H9 (cell line): ENCODE measurements at regions not wholly inside any gene's neighbourhood (a gene's known extent, or its start where the extent isn't known, plus 50 kb on each side); places are given as distances from the start of the nearest gene placed in this dataset.
"Not testable (repeated sequence)": the region's sequence is repeated elsewhere in the genome, so short reads cannot be mapped to it uniquely, and the experiment has no call there.

Experiments used
- DNase-seq: peaks from one replicate; pipeline ENCODE4 v3.0.0-alpha.2; 2017
- H2AFZ ChIP-seq: one replicate; pipeline ENCODE4 v1.6.1; 2013; ENCODE audit warnings: mild to moderate bottlenecking, low read length, control low read depth, moderate library complexity
- H2AK5ac ChIP-seq: 2 replicates; pipeline ENCODE4 v1.6.1; 2013; ENCODE audit warnings: low read length, control low read depth, mixed read lengths; ENCODE audit not compliant: insufficient read length
- H2BK120ac ChIP-seq: one replicate; pipeline ENCODE4 v1.6.1; 2013; ENCODE audit warnings: low read depth, mild to moderate bottlenecking, low read length, control low read depth, inconsistent platforms; ENCODE audit not compliant: poor library complexity, severe bottlenecking
- H2BK12ac ChIP-seq: 2 replicates; pipeline ENCODE4 v1.6.1; 2013; ENCODE audit warnings: low read length, control low read depth, mixed read lengths, low read depth; ENCODE audit not compliant: insufficient read length
- H2BK15ac ChIP-seq: 2 replicates; pipeline ENCODE4 v1.6.1; 2013; ENCODE audit warnings: low read depth, low read length, control low read depth
- H2BK20ac ChIP-seq: one replicate; pipeline ENCODE4 v1.6.1; 2013; ENCODE audit warnings: low read depth, mild to moderate bottlenecking, low read length, control low read depth, inconsistent platforms; ENCODE audit not compliant: poor library complexity, severe bottlenecking
- H2BK5ac ChIP-seq: 2 replicates; pipeline ENCODE4 v1.6.1; 2013; ENCODE audit warnings: low read length, control low read depth, mixed read lengths; ENCODE audit not compliant: insufficient read length
- H3K14ac ChIP-seq: 2 replicates; pipeline ENCODE4 v1.6.1; 2013; ENCODE audit warnings: low read length, control low read depth; ENCODE audit not compliant: insufficient read depth
- H3K18ac ChIP-seq: 2 replicates; pipeline ENCODE4 v1.6.1; 2013; ENCODE audit warnings: low read depth, mild to moderate bottlenecking, mixed read lengths, low read length, control low read depth; ENCODE audit not compliant: insufficient read length
- H3K23ac ChIP-seq: 2 replicates; pipeline ENCODE4 v1.6.1; 2013; ENCODE audit warnings: low read length, control low read depth, mixed read lengths, low read depth; ENCODE audit not compliant: insufficient read length
- H3K23me2 ChIP-seq: 2 replicates; pipeline ENCODE4 v1.6.1; 2013; ENCODE audit warnings: low read depth, mild to moderate bottlenecking, mixed read lengths, low read length, control low read depth; ENCODE audit not compliant: insufficient read length, poor library complexity, severe bottlenecking
- H3K27ac ChIP-seq: 2 replicates; pipeline ENCODE4 v1.5.1; 2013; ENCODE audit warnings: low read length, control low read depth, mixed read lengths, low read depth; ENCODE audit not compliant: insufficient read length
- H3K27me3 ChIP-seq: 2 replicates; pipeline ENCODE4 v1.6.1; 2013; ENCODE audit warnings: low read length, control low read depth, inconsistent platforms; ENCODE audit not compliant: insufficient read depth
- H3K4ac ChIP-seq: 2 replicates; pipeline ENCODE4 v1.6.1; 2013; ENCODE audit warnings: low read depth, mild to moderate bottlenecking, control low read depth, inconsistent platforms, low read length, moderate library complexity
- H3K4me1 ChIP-seq: 2 replicates; pipeline ENCODE4 v1.6.1; 2013; ENCODE audit warnings: low read length, control low read depth, inconsistent platforms; ENCODE audit not compliant: insufficient read depth
- H3K4me2 ChIP-seq: 2 replicates; pipeline ENCODE4 v1.6.1; 2013; ENCODE audit warnings: low read length, control low read depth, mixed read lengths; ENCODE audit not compliant: insufficient read length, insufficient read depth
- H3K56ac ChIP-seq: 2 replicates; pipeline ENCODE4 v1.6.1; 2013; ENCODE audit warnings: low read depth, mild to moderate bottlenecking, mixed read lengths, low read length, control low read depth; ENCODE audit not compliant: insufficient read length
- H3K79me1 ChIP-seq: 2 replicates; pipeline ENCODE4 v1.6.1; 2013; ENCODE audit warnings: low read depth, mild to moderate bottlenecking, moderate library complexity, low read length, control low read depth, inconsistent platforms; ENCODE audit not compliant: insufficient read depth, poor library complexity, severe bottlenecking
- H3K79me2 ChIP-seq: 2 replicates; pipeline ENCODE4 v1.6.1; 2013; ENCODE audit warnings: low read length, control low read depth, inconsistent platforms; ENCODE audit not compliant: insufficient read depth
- H3K9ac ChIP-seq: 2 replicates; pipeline ENCODE4 v1.6.1; 2013; ENCODE audit warnings: low read length, control low read depth, mixed read lengths; ENCODE audit not compliant: insufficient read length; ENCODE audit errors: extremely low read depth
- H3K9me3 ChIP-seq: one replicate; pipeline ENCODE4 v1.6.1; 2013; ENCODE audit warnings: low read depth, low read length, inconsistent platforms; ENCODE audit not compliant: control insufficient read depth
- H3T11ph ChIP-seq: one replicate; pipeline ENCODE4 v1.6.1; 2013; ENCODE audit warnings: mild to moderate bottlenecking, low read length, control low read depth, inconsistent platforms
- H4K20me1 ChIP-seq: one replicate; pipeline ENCODE4 v1.6.1; 2013; ENCODE audit not compliant: control insufficient read depth, insufficient read length, insufficient read depth
- H4K5ac ChIP-seq: 2 replicates; pipeline ENCODE4 v1.6.1; 2013; ENCODE audit warnings: low read depth, mild to moderate bottlenecking, mixed read lengths, low read length, control low read depth; ENCODE audit not compliant: insufficient read length
- H4K8ac ChIP-seq: replicated peaks from 2 replicates; pipeline ENCODE4 v1.6.1; 2013; ENCODE audit warnings: low read length, control low read depth, mixed read lengths, low read depth; ENCODE audit not compliant: insufficient read length
- H4K91ac ChIP-seq: 2 replicates; pipeline ENCODE4 v1.6.1; 2013; ENCODE audit warnings: low read depth, mild to moderate bottlenecking, moderate library complexity, mixed read lengths, low read length, control low read depth; ENCODE audit not compliant: insufficient read length
- H3K27ac Mint-ChIP-seq, 3 experiments: 2 replicates in 2 of 3; 3 replicates in 1 of 3; pipeline ENCODE4 v1.8.0; 2020 to 2021; ENCODE audit warnings: mixed read lengths in 3 of 3, mild to moderate bottlenecking in 1 of 3, moderate library complexity in 1 of 3
- H3K27me3 Mint-ChIP-seq: 2 replicates; pipeline ENCODE4 v1.8.0; 2021; ENCODE audit warnings: low read depth, mild to moderate bottlenecking, moderate library complexity, mixed read lengths
- H3K36me3 Mint-ChIP-seq, 3 experiments: 2 replicates in 2 of 3; 3 replicates in 1 of 3; pipeline ENCODE4 v1.8.0; 2020 to 2021; ENCODE audit warnings: low read depth in 3 of 3, mixed read lengths in 3 of 3; ENCODE audit not compliant: insufficient read depth in 1 of 3
- H3K4me1 Mint-ChIP-seq, 2 experiments: 2 replicates each; pipeline ENCODE4 v1.8.0; 2020; ENCODE audit warnings: mixed read lengths in 2 of 2
- H3K4me3 Mint-ChIP-seq, 2 experiments: 2 replicates in 1 of 2; 3 replicates in 1 of 2; pipeline ENCODE4 v1.8.0; 2020 to 2021; ENCODE audit warnings: mild to moderate bottlenecking in 2 of 2, mixed read lengths in 2 of 2, moderate library complexity in 1 of 2
- H3K9me3 Mint-ChIP-seq, 2 experiments: 2 replicates in 1 of 2; 3 replicates in 1 of 2; pipeline ENCODE4 v1.8.0; 2020; ENCODE audit warnings: mild to moderate bottlenecking in 2 of 2, mixed read lengths in 2 of 2, moderate library complexity in 1 of 2
- WGBS: extraction: QIAGEN DNeasy Blood & Tissue Kit; methylation state at CpG from one replicate; pipeline ENCODE4 v1.1.7; 2013; ENCODE audit warnings: missing lambda C conversion rate, low lambda C conversion rate, mixed read lengths; ENCODE audit not compliant: insufficient read length; ENCODE audit errors: extremely low coverage; 5-methylcytosine and 5-hydroxymethylcytosine counted together

DNA sequence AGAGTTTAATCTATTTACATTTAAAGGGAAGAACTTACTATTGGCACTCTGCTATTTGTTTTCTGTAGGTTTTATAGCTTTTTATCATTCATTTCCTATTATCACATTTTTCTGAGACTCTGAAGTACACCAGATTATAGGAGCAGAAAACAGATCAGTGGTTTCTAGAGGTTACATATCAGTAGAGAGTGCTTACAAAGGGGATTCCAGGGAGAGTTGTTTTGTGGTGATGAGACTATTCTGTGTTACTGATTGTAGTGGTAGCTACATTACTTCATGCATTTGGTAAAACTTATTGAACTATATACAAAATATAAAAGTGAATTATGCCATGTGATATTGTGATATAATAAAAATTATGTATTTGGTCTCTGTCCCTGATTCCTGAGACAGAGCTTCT is 259.2 kb downstream of the SPATA31A6 start:
- H2AK5ac ChIP-seq, H3K9me3 ChIP-seq, H3K56ac ChIP-seq, H3K4me1 ChIP-seq, H3K27ac Mint-ChIP-seq, H3K18ac ChIP-seq, H3K23ac ChIP-seq, H2BK5ac ChIP-seq, H4K20me1 ChIP-seq, H3K14ac ChIP-seq, H3K27me3 Mint-ChIP-seq, H3T11ph ChIP-seq, H4K5ac ChIP-seq, H3K36me3 Mint-ChIP-seq, H3K4me2 ChIP-seq, H2BK15ac ChIP-seq, H2BK120ac ChIP-seq, H3K4ac ChIP-seq, DNase-seq, H3K23me2 ChIP-seq, H3K79me2 ChIP-seq, H4K91ac ChIP-seq, H3K27me3 ChIP-seq, H3K79me1 ChIP-seq, H3K4me1 Mint-ChIP-seq, H3K9ac ChIP-seq, H2BK20ac ChIP-seq, H2AFZ ChIP-seq, H3K4me3 Mint-ChIP-seq, H3K9me3 Mint-ChIP-seq, H4K8ac ChIP-seq, H3K27ac ChIP-seq, H2BK12ac ChIP-seq: not testable (repeated sequence)

DNA sequence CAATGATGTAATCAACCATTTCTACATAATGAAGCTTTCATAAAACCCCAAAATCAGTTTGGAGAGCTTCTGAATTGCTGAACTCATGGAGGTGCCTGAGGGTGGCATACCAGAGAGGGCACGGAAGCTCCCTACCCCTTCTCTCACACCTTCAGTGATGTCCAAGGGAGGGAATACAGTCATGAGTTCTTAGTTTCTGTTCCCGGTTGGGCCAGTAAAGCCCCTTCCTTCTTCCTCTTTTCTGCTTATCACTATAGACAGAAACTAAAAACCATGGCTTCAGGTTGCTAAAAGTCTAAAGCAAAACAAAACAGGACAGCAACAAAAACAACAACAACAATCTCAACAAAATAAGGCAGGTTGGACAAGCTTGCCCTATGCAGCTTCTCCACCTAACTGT is 260.0 kb downstream of the SPATA31A6 start:
- H3K27ac Mint-ChIP-seq, result not testable (repeated sequence)

DNA sequence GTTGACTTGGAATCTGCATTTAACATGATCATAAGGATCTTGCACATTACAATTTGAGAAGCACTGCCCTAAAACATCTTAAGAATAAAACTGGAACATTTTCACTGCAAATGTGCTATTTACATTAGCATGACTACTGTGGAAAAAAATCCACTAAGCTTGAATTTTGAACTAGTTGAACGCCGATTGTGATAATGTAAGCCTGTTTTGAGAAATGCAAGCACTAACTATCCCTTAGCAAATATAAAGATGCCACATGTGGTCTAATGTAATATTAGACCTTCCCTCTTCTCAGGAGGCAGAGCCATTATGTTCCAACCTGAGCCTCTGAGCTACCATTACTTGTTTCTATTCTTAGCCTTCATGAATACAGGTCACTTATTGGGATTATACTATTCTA is 278.0 kb downstream of the SPATA31A6 start:
- H2BK5ac ChIP-seq, H3K79me2 ChIP-seq, H3K36me3 Mint-ChIP-seq, H2AFZ ChIP-seq, H3K9ac ChIP-seq, H3K4me3 Mint-ChIP-seq, H3K4me1 Mint-ChIP-seq, H3K4me2 ChIP-seq, H3K9me3 ChIP-seq, H3K9me3 Mint-ChIP-seq, H3K56ac ChIP-seq, H3T11ph ChIP-seq, H4K20me1 ChIP-seq, H4K91ac ChIP-seq, H3K4me1 ChIP-seq, H2BK12ac ChIP-seq, H3K79me1 ChIP-seq, H3K4ac ChIP-seq, H2BK20ac ChIP-seq, H4K8ac ChIP-seq, H2AK5ac ChIP-seq, H4K5ac ChIP-seq, H3K27ac Mint-ChIP-seq, H3K23ac ChIP-seq, H3K23me2 ChIP-seq, H3K18ac ChIP-seq, H3K27me3 ChIP-seq, H3K14ac ChIP-seq, H2BK120ac ChIP-seq, H3K27ac ChIP-seq, DNase-seq, H2BK15ac ChIP-seq: not testable (repeated sequence)
- H3K27me3 Mint-ChIP-seq, result peaks cover 14% of the 10 kb centered on the region
- no CpG with 5 or more reads among the region's 2 CpGs for WGBS

More for the DNA sequence above, 260.0 kb downstream of the SPATA31A6 start:
- H3K9me3 ChIP-seq, H3T11ph ChIP-seq, H3K27me3 ChIP-seq, H3K23me2 ChIP-seq, H4K8ac ChIP-seq, H3K9me3 Mint-ChIP-seq, H3K4me2 ChIP-seq, H3K36me3 Mint-ChIP-seq, H3K9ac ChIP-seq, H2BK5ac ChIP-seq, DNase-seq, H3K4ac ChIP-seq, H4K91ac ChIP-seq, H4K5ac ChIP-seq, H2AK5ac ChIP-seq, H2BK20ac ChIP-seq, H3K27ac ChIP-seq, H2BK120ac ChIP-seq, H3K18ac ChIP-seq, H3K23ac ChIP-seq, H3K4me3 Mint-ChIP-seq, H2BK15ac ChIP-seq, H3K79me1 ChIP-seq, H3K14ac ChIP-seq, H3K27me3 Mint-ChIP-seq, H3K56ac ChIP-seq, H4K20me1 ChIP-seq, H3K4me1 Mint-ChIP-seq, H3K4me1 ChIP-seq, H3K79me2 ChIP-seq, H2AFZ ChIP-seq, H2BK12ac ChIP-seq: not testable (repeated sequence)
- no CpG with 5 or more reads among the region's 2 CpGs for WGBS
